HEK293 (cell line): ENCODE measurements at regions not wholly inside any gene's neighbourhood (a gene's known extent, or its start where the extent isn't known, plus 50 kb on each side); places are given as distances from the start of the nearest gene placed in this dataset.

ENCODE experiments used
- CTCF ChIA-PET: fragments of 350-600 bp; formaldehyde crosslinking; extraction: SDS; loops from one replicate; lab custom pipeline; 2021; ENCODE audit warnings: antibody characterized with exemption; lab: Yijun Ruan, JAX
- POLR2A ChIA-PET: fragments of 300-600 bp; formaldehyde crosslinking; extraction: SDS; loops from one replicate; lab custom pipeline; 2020; ENCODE audit warnings: antibody characterized with exemption, inconsistent platforms; lab: Yijun Ruan, JAX
- H3K27ac ChIP-seq: fragments of 200-500 bp; sonication (Bioruptor generic); 2 replicates; pipeline ENCODE4 v1.5.1; 2014; ENCODE audit warnings: low read depth, low read length, control low read depth, inconsistent platforms; ENCODE audit errors: extremely low read depth
- H3K36me3 ChIP-seq, 2 experiments: fragments of 200-500 bp in 1 of 2; sonication (Bioruptor generic) in 1 of 2; 1 replicate in 1 of 2; 2 replicates in 1 of 2; pipeline ENCODE4 v1.5.1; 2014 to 2017; ENCODE audit warnings: inconsistent platforms in 2 of 2, low read length in 2 of 2; ENCODE audit not compliant: control insufficient read depth in 2 of 2, insufficient read depth in 1 of 2
- H3K4me1 ChIP-seq: fragments of 200-500 bp; sonication (Bioruptor generic); 2 replicates; pipeline ENCODE4 v1.5.1; 2014; ENCODE audit warnings: mild to moderate bottlenecking, low read length, inconsistent platforms; ENCODE audit not compliant: control insufficient read depth, insufficient read depth
- H3K4me3 ChIP-seq: 2 replicates; pipeline ENCODE4 v1.5.1; 2011; ENCODE audit warnings: low read depth, mild to moderate bottlenecking, control low read depth, low read length, moderate library complexity
- H3K9me3 ChIP-seq: fragments of 200-500 bp; sonication (Bioruptor generic); 2 replicates; pipeline ENCODE4 v1.5.1; 2014; ENCODE audit warnings: low read depth, low read length, inconsistent platforms; ENCODE audit not compliant: control insufficient read depth, insufficient read depth
- KLF1 ChIP-seq: fragments of 450-650 bp; formaldehyde crosslinking; IDR thresholded peaks from 2 replicates; pipeline ENCODE4 v1.5.1; 2016; ENCODE audit warnings: missing biosample characterization, missing genetic modification characterization
- PRDM10 ChIP-seq: fragments of 450-650 bp; formaldehyde crosslinking; IDR thresholded peaks from 2 replicates; pipeline ENCODE4 v1.5.1; 2016; ENCODE audit warnings: missing biosample characterization, missing genetic modification characterization
- SP7 ChIP-seq: fragments of 450-650 bp; formaldehyde crosslinking; IDR thresholded peaks from 2 replicates; pipeline ENCODE4 v1.5.1; 2016; ENCODE audit warnings: missing biosample characterization, missing genetic modification characterization
- ZBTB17 ChIP-seq: fragments of 450-650 bp; formaldehyde crosslinking; IDR thresholded peaks from 2 replicates; pipeline ENCODE4 v1.5.1; 2016; ENCODE audit warnings: missing biosample characterization, missing genetic modification characterization
- ZBTB21 ChIP-seq: fragments of 450-650 bp; formaldehyde crosslinking; IDR thresholded peaks from 2 replicates; pipeline ENCODE4 v1.5.1; 2017; ENCODE audit warnings: missing biosample characterization, missing genetic modification characterization
- ZEB2 ChIP-seq: fragments of 450-650 bp; formaldehyde crosslinking; IDR thresholded peaks from 2 replicates; pipeline ENCODE4 v1.5.1; 2016; ENCODE audit warnings: missing biosample characterization, missing genetic modification characterization
- ZFHX2 ChIP-seq: fragments of 450-650 bp; formaldehyde crosslinking; conservative IDR thresholded peaks from 2 replicates; pipeline ENCODE4 v1.5.1; 2016; ENCODE audit warnings: missing biosample characterization, missing genetic modification characterization
- ZNF169 ChIP-seq: fragments of 450-650 bp; formaldehyde crosslinking; IDR thresholded peaks from 2 replicates; pipeline ENCODE4 v1.5.1; 2016; ENCODE audit warnings: missing biosample characterization, missing genetic modification characterization
- ZNF19 ChIP-seq: fragments of 450-650 bp; formaldehyde crosslinking; IDR thresholded peaks from 2 replicates; pipeline ENCODE4; 2016; ENCODE audit warnings: missing biosample characterization, missing genetic modification characterization, low read depth
- ZNF221 ChIP-seq: fragments of 450-650 bp; formaldehyde crosslinking; IDR thresholded peaks from 2 replicates; pipeline ENCODE4 v1.5.1; 2017; ENCODE audit warnings: missing biosample characterization, missing genetic modification characterization, borderline replicate concordance
- ZNF223 ChIP-seq: fragments of 450-650 bp; formaldehyde crosslinking; IDR thresholded peaks from 2 replicates; pipeline ENCODE4 v1.5.1; 2016; ENCODE audit warnings: missing biosample characterization, missing genetic modification characterization
- ZNF266 ChIP-seq: fragments of 450-650 bp; formaldehyde crosslinking; IDR thresholded peaks from 2 replicates; pipeline ENCODE4 v1.5.1; 2016; ENCODE audit warnings: missing biosample characterization, missing genetic modification characterization, low read depth
- ZNF354C ChIP-seq: fragments of 450-650 bp; formaldehyde crosslinking; IDR thresholded peaks from 2 replicates; pipeline ENCODE4 v1.5.1; 2016; ENCODE audit warnings: missing biosample characterization, missing genetic modification characterization, low read depth, borderline replicate concordance
- ZNF510 ChIP-seq: fragments of 450-650 bp; formaldehyde crosslinking; IDR thresholded peaks from 2 replicates; pipeline ENCODE4 v1.5.1; 2018; ENCODE audit warnings: mild to moderate bottlenecking, missing genetic modification characterization, missing biosample characterization; ENCODE audit not compliant: insufficient replicate concordance
- ZNF548 ChIP-seq: fragments of 450-650 bp; formaldehyde crosslinking; IDR thresholded peaks from 2 replicates; pipeline ENCODE4 v1.5.1; 2016; ENCODE audit warnings: missing biosample characterization, missing genetic modification characterization
- ZNF585B ChIP-seq: fragments of 450-650 bp; formaldehyde crosslinking; IDR thresholded peaks from 2 replicates; pipeline ENCODE4 v1.5.1; 2016; ENCODE audit warnings: missing biosample characterization, missing genetic modification characterization
- ZNF624 ChIP-seq: fragments of 450-650 bp; formaldehyde crosslinking; IDR thresholded peaks from 2 replicates; pipeline ENCODE4 v1.5.1; 2017; ENCODE audit warnings: missing biosample characterization, missing genetic modification characterization
- ZNF704 ChIP-seq: fragments of 450-650 bp; formaldehyde crosslinking; IDR thresholded peaks from 2 replicates; pipeline ENCODE4 v1.5.1; 2016; ENCODE audit warnings: missing biosample characterization, missing genetic modification characterization
- ZNF785 ChIP-seq: fragments of 450-650 bp; formaldehyde crosslinking; IDR thresholded peaks from 2 replicates; pipeline ENCODE4 v1.5.1; 2016; ENCODE audit warnings: missing biosample characterization, missing genetic modification characterization
- ZNF837 ChIP-seq: fragments of 450-650 bp; formaldehyde crosslinking; IDR thresholded peaks from 2 replicates; pipeline ENCODE4 v1.5.1; 2016; ENCODE audit warnings: missing biosample characterization, missing genetic modification characterization

- CTCF ChIA-PET = no interaction called here
- Histone ChIP-seq H3K9me3 (no peaks in the 10 kb centered on the region), H3K27ac (no peak overlapping the region), H3K4me1 (no peaks in the 10 kb centered on the region), H3K4me3 (no peak overlapping the region), H3K36me3 (no peaks in the 10 kb centered on the region)
- TF ChIP-seq ZEB2 (no peak), ZBTB21 (tag by site-specific recombination) (no peak), ZNF785 (no peak), ZBTB17 (no peak), ZNF221 (no peak), ZNF223 (tag by site-specific recombination) (no peak), ZFHX2 (tag by site-specific recombination) (no peak), ZNF624 (tag by site-specific recombination) (no peak), ZNF585B (tag by site-specific recombination) (no peak), ZNF19 (no peak), ZNF169 (tag by site-specific recombination) (no peak)
- POLR2A ChIA-PET = no interaction called here
Observed at GRCh38 chr3:117595615-117596014, 886.0 kb downstream of the TUSC7 start.

- no peaks in the 10 kb centered on the region for H3K9me3 ChIP-seq
- no peak overlapping the region for H3K4me3 ChIP-seq
- no peaks in the 10 kb centered on the region for H3K4me1 ChIP-seq
- no peaks in the 10 kb centered on the region for H3K36me3 ChIP-seq
- CTCF ChIA-PET = interaction anchor here (1.2 kb wide), 1 partner anchor 340 kb away, joined by 3 read pairs; no protein-coding TSS in a partner anchor
- H3K27ac ChIP-seq = no peak overlapping the region
- TF ChIP-seq ZNF266 (tag by site-specific recombination) = no peak
- TF ChIP-seq PRDM10 (tag by site-specific recombination) = no peak
- TF ChIP-seq ZNF510 (tag by site-specific recombination) = no peak
- POLR2A ChIA-PET = no interaction called here
Observed at GRCh38 chr3:117596503-117596902, 886.9 kb downstream of the TUSC7 start.

GRCh38 chr3:117597865-117598264, 888.3 kb downstream of the TUSC7 start:
- H3K9me3 ChIP-seq = no peaks in the 10 kb centered on the region
- ChIA-PET CTCF (interaction anchor here (0.7 kb wide), 1 partner anchor 1284 kb away, joined by 3 read pairs; no protein-coding TSS in a partner anchor), POLR2A (interaction anchor here (0.7 kb wide), 1 partner anchor 8 kb away, joined by 3 read pairs; no protein-coding TSS in a partner anchor)
- no peaks in the 10 kb centered on the region for H3K36me3 ChIP-seq
- H3K4me3 ChIP-seq = no peak overlapping the region
- no peak for TF ChIP-seq ZNF704 (tag by site-specific recombination)
- TF ChIP-seq SP7 (tag by site-specific recombination) = no peak
- no peak for TF ChIP-seq ZNF837 (tag by site-specific recombination)
- no peak for TF ChIP-seq ZNF354C (tag by site-specific recombination)
- no peak for TF ChIP-seq ZNF548 (tag by site-specific recombination)
- no peak for TF ChIP-seq KLF1 (tag by site-specific recombination)
- H3K27ac ChIP-seq = no peak overlapping the region
- H3K4me1 ChIP-seq = peaks cover 4% of the 10 kb centered on the region; the same call in 1 of the 2 replicates
